ENCODE measurements at regions not wholly inside any gene's neighbourhood (a gene's known extent, or its start where the extent isn't known, plus 50 kb on each side); places are given as distances from the start of the nearest gene placed in this dataset.

- Histone ChIP-seq H3K4me3 (replicated peaks; ENCODE audit: insufficient read depth, low read length) (no peak overlapping the region), H3K27me3 (ENCODE audit: insufficient read depth, poor library complexity, severe bottlenecking) (no peaks in the 10 kb centered on the region), H3K27ac (replicated peaks) (no peak overlapping the region)
- DNase-seq (ENCODE audit: low read depth in 1 of 2, low spot score in 1 of 2): no peak
- no peak for TF ChIP-seq GABPA (IDR thresholded peaks at IDR 0.05; ENCODE audit: low read depth)
- no peak for TF ChIP-seq SPI1 (IDR thresholded peaks at IDR 0.05; ENCODE audit: borderline replicate concordance, low read depth)
- no peak for TF ChIP-seq CTCF (IDR thresholded peaks at IDR 0.05; ENCODE audit: insufficient read depth, low read length)
- TF ChIP-seq REST (IDR thresholded peaks at IDR 0.05; ENCODE audit: insufficient replicate concordance, low read depth): no peak
- TF ChIP-seq POLR2AphosphoS5 (IDR thresholded peaks at IDR 0.05; ENCODE audit: low read depth): no peak
These were observed 128.8 kb upstream of the GPR26 start for GRCh38 chr10:123537188-123537961.

GRCh38 chr10:123538401-123539320, 127.5 kb upstream of the GPR26 start:
- H3K27ac ChIP-seq (replicated peaks): no peak overlapping the region
- no peak overlapping the region for H3K4me3 ChIP-seq (replicated peaks; ENCODE audit: insufficient read depth, low read length)
- DNase-seq (ENCODE audit: low read depth in 1 of 2, low spot score in 1 of 2): no peak
- H3K27me3 ChIP-seq (ENCODE audit: insufficient read depth, poor library complexity, severe bottlenecking): no peaks in the 10 kb centered on the region
- TF ChIP-seq POLR2AphosphoS5 (IDR thresholded peaks at IDR 0.05; ENCODE audit: low read depth) (no peak), REST (IDR thresholded peaks at IDR 0.05; ENCODE audit: insufficient replicate concordance, low read depth) (no peak), CTCF (IDR thresholded peaks at IDR 0.05; ENCODE audit: insufficient read depth, low read length) (no peak), GABPA (IDR thresholded peaks at IDR 0.05; ENCODE audit: low read depth) (no peak), SPI1 (IDR thresholded peaks at IDR 0.05; ENCODE audit: borderline replicate concordance, low read depth) (no peak)

- no peak for DNase-seq (ENCODE audit: low read depth in 1 of 2, low spot score in 1 of 2)
- no peak overlapping the region for H3K27ac ChIP-seq (replicated peaks)
- TF ChIP-seq GABPA (IDR thresholded peaks at IDR 0.05; ENCODE audit: low read depth) (no peak), SPI1 (IDR thresholded peaks at IDR 0.05; ENCODE audit: borderline replicate concordance, low read depth) (no peak), CTCF (IDR thresholded peaks at IDR 0.05; ENCODE audit: insufficient read depth, low read length) (no peak), REST (IDR thresholded peaks at IDR 0.05; ENCODE audit: insufficient replicate concordance, low read depth) (no peak), POLR2AphosphoS5 (IDR thresholded peaks at IDR 0.05; ENCODE audit: low read depth) (no peak)
- no peak overlapping the region for H3K4me3 ChIP-seq (replicated peaks; ENCODE audit: insufficient read depth, low read length)
- H3K27me3 ChIP-seq (ENCODE audit: insufficient read depth, poor library complexity, severe bottlenecking): no peaks in the 10 kb centered on the region
These were observed 121.2 kb upstream of the GPR26 start for GRCh38 chr10:123544986-123545385.
